Heart left ventricle (tissue), 13 donors: ENCODE measurements at regions not wholly inside any gene's neighbourhood (a gene's known extent, or its start where the extent isn't known, plus 50 kb on each side); places are given as distances from the start of the nearest gene placed in this dataset.

ENCODE experiments used
- POLR2A ChIP-seq, 2 donors: fragments of 450-650 bp; IDR thresholded peaks; one replicate each; pipeline ENCODE4 v1.6.1; 2017; ENCODE audit warnings: antibody characterized with exemption in 2 of 2, mild to moderate bottlenecking in 2 of 2, moderate library complexity in 2 of 2
- TF ChIP-seq, protein P1 (sequence below), 12 donors: fragments of 200-600 bp; sonication (generic) in 4 of 12; IDR thresholded peaks; one replicate each; pipeline versions ENCODE4 v1.5.0 to v1.8.0; 2018 to 2022; ENCODE audit warnings: antibody characterized with exemption in 12 of 12, mild to moderate bottlenecking in 5 of 12
- donor health status: ischemic (EF 13 %, LVEDD 7.1; RV severe dilation, severe dysfunction).
- donor health status: DM: no; HTN: yes; CAD: no.
- donor health status: DM: no; HTN: no; CAD: no.
- donor health status: ischemic (EF 25% LVEDD 6.9; RV normal size, moderate dysfunction).
- donor health status: ischemic (EF 25% LVEDD 5.7; RV mildly dilated, moderate dysfunction).
- donor health status: ischemic (EF 35%, LVEDD 5.7; RV mildly dilated, moderate dysfunction).
- donor health status: nonischemic (EF 11% LVEDD 7.7; RV severe dilation, severe dysfunction).
- donor health status: DM: yes; HTN: yes; CAD: no.
- donor health status: PGD.
- donor health status: ischemic (EF 29% LVEDD 5.4; RV normal size, mild dysfunction).
- donor health status: nonischemic (EF 23%, LVEDD 6.1; RV moderate dilation, normal function).

GRCh38 chr16:35181422-35182030, 1722.1 kb downstream of the TP53TG3F start:
- TF ChIP-seq, protein P1, sequence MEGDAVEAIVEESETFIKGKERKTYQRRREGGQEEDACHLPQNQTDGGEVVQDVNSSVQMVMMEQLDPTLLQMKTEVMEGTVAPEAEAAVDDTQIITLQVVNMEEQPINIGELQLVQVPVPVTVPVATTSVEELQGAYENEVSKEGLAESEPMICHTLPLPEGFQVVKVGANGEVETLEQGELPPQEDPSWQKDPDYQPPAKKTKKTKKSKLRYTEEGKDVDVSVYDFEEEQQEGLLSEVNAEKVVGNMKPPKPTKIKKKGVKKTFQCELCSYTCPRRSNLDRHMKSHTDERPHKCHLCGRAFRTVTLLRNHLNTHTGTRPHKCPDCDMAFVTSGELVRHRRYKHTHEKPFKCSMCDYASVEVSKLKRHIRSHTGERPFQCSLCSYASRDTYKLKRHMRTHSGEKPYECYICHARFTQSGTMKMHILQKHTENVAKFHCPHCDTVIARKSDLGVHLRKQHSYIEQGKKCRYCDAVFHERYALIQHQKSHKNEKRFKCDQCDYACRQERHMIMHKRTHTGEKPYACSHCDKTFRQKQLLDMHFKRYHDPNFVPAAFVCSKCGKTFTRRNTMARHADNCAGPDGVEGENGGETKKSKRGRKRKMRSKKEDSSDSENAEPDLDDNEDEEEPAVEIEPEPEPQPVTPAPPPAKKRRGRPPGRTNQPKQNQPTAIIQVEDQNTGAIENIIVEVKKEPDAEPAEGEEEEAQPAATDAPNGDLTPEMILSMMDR (IDR thresholded peaks at IDR 0.05): no peak
- no peak for TF ChIP-seq POLR2A (IDR thresholded peaks at IDR 0.05)
